GM23248 (cell line): ENCODE measurements at regions not wholly inside any gene's neighbourhood (a gene's known extent, or its start where the extent isn't known, plus 50 kb on each side); places are given as distances from the start of the nearest gene placed in this dataset.

Experiments
- EZH2 ChIP-seq: fragments of 200-600 bp; sonication (generic); IDR thresholded peaks from 2 replicates; pipeline ENCODE4 v1.6.1; 2018; ENCODE audit warnings: antibody characterized with exemption, mild to moderate bottlenecking; ENCODE audit not compliant: insufficient read depth, poor library complexity, severe bottlenecking
- EZH2phosphoT487 ChIP-seq: fragments of 200-600 bp; sonication (generic); IDR thresholded peaks from 2 replicates; pipeline ENCODE4 v1.6.1; 2018; ENCODE audit warnings: antibody characterized with exemption, moderate library complexity, mild to moderate bottlenecking, low read depth; ENCODE audit not compliant: insufficient read depth

DNA sequence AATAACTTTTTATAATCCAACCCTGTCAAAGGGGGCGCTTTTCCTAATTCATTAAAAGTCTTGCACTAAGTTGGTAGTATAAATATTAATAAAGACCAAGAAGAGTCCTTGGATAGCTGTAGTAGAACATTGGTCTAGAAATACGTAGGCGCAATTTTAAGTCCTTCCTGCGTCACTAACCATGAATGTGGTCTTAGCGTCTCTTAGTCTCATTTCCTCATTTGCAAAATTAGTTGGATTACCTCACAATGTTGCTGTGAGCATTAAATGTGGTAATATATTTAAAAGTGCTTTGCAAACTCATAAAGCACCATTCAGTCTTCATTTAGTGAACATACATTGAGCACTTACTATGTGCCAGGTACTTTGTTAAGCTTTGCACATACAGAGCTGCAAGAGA is 149.7 kb downstream of the AEBP2 start:
- TF ChIP-seq EZH2 (no peak), EZH2phosphoT487 (no peak)
